HCT116 (cell line): ENCODE measurements at regions not wholly inside any gene's neighbourhood (a gene's known extent, or its start where the extent isn't known, plus 50 kb on each side); places are given as distances from the start of the nearest gene placed in this dataset.
"Not testable (repeated sequence)": the region's sequence is repeated elsewhere in the genome, so short reads cannot be mapped to it uniquely, and the experiment has no call there.

Experiments used
- ATAC-seq: fragments of 200-7000 bp; cut with Tn5 transposase; 2 replicates; pipeline ENCODE4 v1.9.1; 2020; ENCODE audit warnings: mild to moderate bottlenecking, moderate library complexity
- BruUV-seq: library from RNA; stranded (reverse); fragments of 400-500 nt; replicated peaks from 2 replicates; lab custom pipeline; 2021; lab: Mats Ljungman, UMichigan
- CTCF ChIA-PET: fragments of 300-600 bp; sonication (Branson Sonifier 250); formaldehyde crosslinking; loops from one replicate; lab custom pipeline; 2021; ENCODE audit warnings: antibody characterized with exemption; lab: Charles Lee
- POLR2A ChIA-PET: fragments of 300-600, 350-600 bp; sonication (Branson Sonifier 250); formaldehyde crosslinking; loops from one replicate; lab custom pipeline; 2021; ENCODE audit warnings: antibody characterized with exemption; lab: Charles Lee
- RAD21 ChIA-PET, 2 experiments: fragments of 300-600 bp; sonication (Branson Sonifier 250); formaldehyde crosslinking; loops; one replicate each; lab custom pipeline; 2023; ENCODE audit warnings: low total read pairs in 2 of 2; ENCODE audit not compliant: uncharacterized antibody in 2 of 2, unreplicated experiment in 2 of 2, low non-redundant PET in 1 of 2; lab: Charles Lee
- DNase-seq: peaks from one replicate; pipeline ENCODE4 v3.0.0-alpha.2; 2010; ENCODE audit warnings: low read depth, low spot score
- H2AFZ ChIP-seq: fragments of 200-600 bp; shearing (Covaris generic), sonication (generic); 2 replicates; pipeline ENCODE4 v1.6.1; 2017; ENCODE audit warnings: low read depth, mixed run types, mixed read lengths, antibody characterized with exemption, low read length; ENCODE audit not compliant: poor library complexity, severe bottlenecking
- H3K27ac ChIP-seq: 2 replicates; pipeline ENCODE4 v1.5.1; 2012; ENCODE audit warnings: low read depth, low read length
- H3K27me3 ChIP-seq: fragments of 200-600 bp; sonication (generic); 2 replicates; pipeline ENCODE4 v1.6.1; 2016; ENCODE audit warnings: mixed run types, low read length, mixed read lengths; ENCODE audit not compliant: insufficient read depth
- H3K36me3 ChIP-seq, 2 experiments: fragments of 200-500 bp in 1 of 2; fragments of 200-600 bp in 1 of 2; sonication (Bioruptor generic) in 1 of 2; sonication (generic) in 1 of 2; 2 replicates each; pipeline versions ENCODE4 v1.5.1 to v1.6.1; 2014 to 2016; ENCODE audit warnings: low read length in 2 of 2, inconsistent platforms in 1 of 2, mixed read lengths in 1 of 2, mixed run types in 1 of 2; ENCODE audit not compliant: insufficient read depth in 2 of 2, control insufficient read depth in 1 of 2
- H3K4me1 ChIP-seq, 2 experiments: fragments of 200-600 bp in 1 of 2; sonication (generic) in 1 of 2; 2 replicates each; pipeline versions ENCODE4 v1.5.1 to v1.6.1; 2012 to 2017; ENCODE audit warnings: low read length in 2 of 2, inconsistent platforms in 1 of 2, mild to moderate bottlenecking in 1 of 2, mixed read lengths in 1 of 2, mixed run types in 1 of 2, moderate library complexity in 1 of 2; ENCODE audit not compliant: insufficient read depth in 2 of 2, control insufficient read depth in 1 of 2
- H3K4me2 ChIP-seq: fragments of 200-600 bp; sonication (generic); 2 replicates; pipeline ENCODE4 v1.6.1; 2017; ENCODE audit warnings: mixed run types, low read length, mixed read lengths
- H3K4me3 ChIP-seq, 2 experiments: fragments of 200-600 bp in 1 of 2; sonication (generic) in 1 of 2; replicated peaks in 1 of 2; 2 replicates each; pipeline ENCODE4 v1.5.1; 2011 to 2016; ENCODE audit warnings: low read length in 2 of 2, control low read depth in 1 of 2, low read depth in 1 of 2, mild to moderate bottlenecking in 1 of 2, mixed read lengths in 1 of 2, mixed run types in 1 of 2
- H3K79me2 ChIP-seq: fragments of 200-600 bp; sonication (generic); 2 replicates; pipeline ENCODE4 v1.6.1; 2017; ENCODE audit warnings: mild to moderate bottlenecking, mixed run types, low read length, moderate library complexity, mixed read lengths; ENCODE audit not compliant: insufficient read depth
- H3K9ac ChIP-seq: fragments of 200-600 bp; sonication (generic); 2 replicates; pipeline ENCODE4 v1.6.1; 2016; ENCODE audit warnings: low read length, mixed read lengths
- H3K9me2 ChIP-seq: fragments of 200-600 bp; sonication (generic), shearing (Covaris generic); 2 replicates; pipeline ENCODE4 v1.6.1; 2017; ENCODE audit warnings: mixed run types, mild to moderate bottlenecking, moderate library complexity; ENCODE audit not compliant: insufficient read depth
- H3K9me3 ChIP-seq, 2 experiments: fragments of 200-500 bp in 1 of 2; fragments of 200-600 bp in 1 of 2; sonication (Bioruptor generic) in 1 of 2; sonication (generic) in 1 of 2; 2 replicates each; pipeline ENCODE4 v1.6.1; 2014 to 2017; ENCODE audit warnings: low read length in 2 of 2, mixed read lengths in 2 of 2, inconsistent platforms in 1 of 2, low read depth in 1 of 2, mild to moderate bottlenecking in 1 of 2, mixed run types in 1 of 2, moderate library complexity in 1 of 2; ENCODE audit not compliant: control insufficient read depth in 1 of 2, insufficient read depth in 1 of 2
- H4K20me1 ChIP-seq: fragments of 200-600 bp; sonication (generic), shearing (Covaris generic); 2 replicates; pipeline ENCODE4 v1.6.1; 2017; ENCODE audit warnings: mixed run types, mild to moderate bottlenecking, moderate library complexity; ENCODE audit not compliant: insufficient read depth
- intact Hi-C: fragments of 100-400 bp; cut with micrococcal nuclease; formaldehyde crosslinking; loops from 2 replicates; pipeline ENCODE4 v1.10.0; 2022

DNA sequence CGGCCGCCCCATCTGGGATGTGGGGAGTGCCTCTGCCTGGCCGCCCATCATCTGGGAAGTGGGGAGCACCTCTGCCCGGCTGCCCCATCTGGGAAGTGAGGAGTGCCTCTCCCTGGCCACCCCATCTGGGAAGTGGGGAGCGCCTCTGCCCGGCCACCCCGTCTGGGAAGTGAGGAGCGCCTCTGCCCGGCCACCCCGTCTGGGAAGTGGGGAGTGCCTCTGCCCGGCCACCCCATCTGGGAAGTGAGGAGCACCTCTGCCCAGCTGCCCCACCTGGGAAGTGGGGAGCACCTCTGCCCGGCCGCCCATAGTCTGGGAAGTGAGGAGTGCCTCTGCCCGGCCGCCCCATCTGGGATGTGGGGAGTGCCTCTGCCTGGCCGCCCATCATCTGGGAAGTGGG is 91.7 kb upstream of the ZNF519 start:
- H4K20me1 ChIP-seq, ATAC-seq, RAD21 ChIA-PET: not testable (repeated sequence)

DNA sequence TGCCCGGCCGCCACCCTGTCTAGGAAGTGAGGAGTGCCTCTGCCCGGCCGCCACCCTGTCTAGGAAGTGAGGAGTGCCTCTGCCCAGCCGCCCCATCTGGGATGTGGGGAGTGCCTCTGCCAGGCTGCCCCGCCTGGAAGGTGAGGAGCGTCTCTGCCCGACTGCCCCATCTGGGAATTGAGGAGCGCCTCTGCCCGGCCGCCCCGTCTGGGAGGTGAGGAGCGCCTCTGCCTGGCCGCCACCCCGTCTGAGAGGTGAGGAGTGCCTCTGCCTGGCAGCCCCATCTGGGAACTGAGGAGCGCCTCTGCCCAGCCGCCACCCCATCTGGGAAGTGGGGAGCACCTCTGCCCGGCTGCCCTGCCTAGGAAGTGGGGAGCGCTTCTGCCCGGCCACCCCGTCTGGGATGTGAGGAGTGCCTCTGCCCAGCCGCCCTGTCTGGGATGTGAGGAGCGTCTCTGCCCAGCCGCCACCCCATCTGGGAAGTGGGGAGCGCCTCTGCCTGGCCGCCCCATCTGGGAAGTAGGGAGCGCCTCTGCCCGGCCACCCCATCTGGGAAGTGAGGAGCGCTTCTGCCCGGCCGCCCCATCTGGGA is 91.1 kb upstream of the ZNF519 start:
- BruUV-seq, H3K9ac ChIP-seq, intact Hi-C loops, H3K9me3 ChIP-seq, H3K27me3 ChIP-seq, POLR2A ChIA-PET, H3K4me3 ChIP-seq, CTCF ChIA-PET, H3K27ac ChIP-seq, H3K36me3 ChIP-seq, H2AFZ ChIP-seq, H3K79me2 ChIP-seq, H3K9me2 ChIP-seq, ATAC-seq, H3K4me1 ChIP-seq, RAD21 ChIA-PET, H4K20me1 ChIP-seq, H3K4me2 ChIP-seq, DNase-seq: not testable (repeated sequence)

More for the DNA sequence above, 91.7 kb upstream of the ZNF519 start:
- H3K27me3 ChIP-seq, CTCF ChIA-PET, H3K27ac ChIP-seq, H3K9me3 ChIP-seq, BruUV-seq, H3K9ac ChIP-seq, DNase-seq, H3K79me2 ChIP-seq, H3K36me3 ChIP-seq, intact Hi-C loops, H3K4me3 ChIP-seq, H2AFZ ChIP-seq, H3K4me2 ChIP-seq, H3K9me2 ChIP-seq, POLR2A ChIA-PET, H3K4me1 ChIP-seq: not testable (repeated sequence)

GRCh38 chr18:14222354-14223221 is 90.4 kb upstream of the ZNF519 start:
- DNase-seq, ATAC-seq, H3K4me2 ChIP-seq, H3K27ac ChIP-seq, H3K9me2 ChIP-seq, H3K27me3 ChIP-seq, intact Hi-C loops, RAD21 ChIA-PET, H2AFZ ChIP-seq, H3K9me3 ChIP-seq, BruUV-seq, H3K36me3 ChIP-seq, H3K79me2 ChIP-seq, POLR2A ChIA-PET, H4K20me1 ChIP-seq, H3K4me1 ChIP-seq, H3K4me3 ChIP-seq, H3K9ac ChIP-seq, CTCF ChIA-PET: not testable (repeated sequence)
